WTC11 (cell line): ENCODE measurements at regions not wholly inside any gene's neighbourhood (a gene's known extent, or its start where the extent isn't known, plus 50 kb on each side); places are given as distances from the start of the nearest gene placed in this dataset.

Experiments
- ATAC-seq: fragments of 200-7000 bp; cut with Tn5 transposase; 2 replicates; pipeline ENCODE4 v1.10.0; 2021; ENCODE audit warnings: mild to moderate bottlenecking, moderate library complexity
- CTCF ChIA-PET: fragments of 300-600 bp; sonication (Branson Sonifier 250); formaldehyde crosslinking; loops from one replicate; lab custom pipeline; 2021; ENCODE audit warnings: antibody characterized with exemption; lab: Charles Lee
- POLR2A ChIA-PET: fragments of 350-600 bp; sonication (Branson Sonifier 250); formaldehyde crosslinking; loops from one replicate; lab custom pipeline; 2021; ENCODE audit warnings: antibody characterized with exemption; lab: Charles Lee
- DNase-seq: peaks from one replicate; pipeline ENCODE4 v3.0.0; 2021; ENCODE audit warnings: low spot score
- H3K27ac Mint-ChIP-seq: 2 replicates; pipeline ENCODE4 v1.8.0; 2021; ENCODE audit warnings: mixed read lengths
- H3K27me3 Mint-ChIP-seq: 2 replicates; pipeline ENCODE4 v1.8.0; 2021; ENCODE audit warnings: low read depth, mild to moderate bottlenecking, moderate library complexity, mixed read lengths
- H3K36me3 Mint-ChIP-seq: 2 replicates; pipeline ENCODE4 v1.8.0; 2021; ENCODE audit warnings: mixed read lengths
- H3K4me1 Mint-ChIP-seq: 2 replicates; pipeline ENCODE4 v1.8.0; 2022; ENCODE audit warnings: mixed read lengths
- H3K4me3 Mint-ChIP-seq: 2 replicates; pipeline ENCODE4 v1.8.0; 2021; ENCODE audit warnings: mild to moderate bottlenecking, moderate library complexity, mixed read lengths
- H3K9me3 Mint-ChIP-seq: 2 replicates; pipeline ENCODE4 v1.8.0; 2021; ENCODE audit warnings: mixed read lengths
- CREB1 ChIP-seq: sonication (generic); formaldehyde crosslinking; IDR thresholded peaks from 2 replicates; pipeline ENCODE4 v1.8.0; 2023; ENCODE audit warnings: mild to moderate bottlenecking, missing genetic modification reagents
- EMX1 ChIP-seq: fragments of 250-450 bp; sonication (Bioruptor Pico); IDR thresholded peaks from 2 replicates; pipeline ENCODE4 v1.8.0; 2021; ENCODE audit warnings: mild to moderate bottlenecking
- GRHL2 ChIP-seq: fragments of 250-450 bp; sonication (Bioruptor Pico); IDR thresholded peaks from 2 replicates; pipeline ENCODE4 v1.8.0; 2022; ENCODE audit warnings: mild to moderate bottlenecking, moderate library complexity; ENCODE audit not compliant: insufficient replicate concordance, severe bottlenecking
- HMGA2 ChIP-seq: fragments of 250-450 bp; sonication (Bioruptor Pico); IDR thresholded peaks from 2 replicates; pipeline ENCODE4 v1.4.0; 2021; ENCODE audit warnings: mild to moderate bottlenecking, moderate library complexity
- JAZF1 ChIP-seq: fragments of 250-450 bp; sonication (Bioruptor Pico); IDR thresholded peaks from 2 replicates; pipeline ENCODE4 v1.9.0; 2021; ENCODE audit warnings: moderate library complexity, mild to moderate bottlenecking, inconsistent platforms
- KAT7 ChIP-seq: sonication (generic); formaldehyde crosslinking; IDR thresholded peaks from 2 replicates; pipeline ENCODE4 v1.8.1; 2023; ENCODE audit warnings: missing genetic modification reagents, mild to moderate bottlenecking, borderline replicate concordance
- NFE2L1 ChIP-seq: sonication (generic); formaldehyde crosslinking; IDR thresholded peaks from 2 replicates; pipeline ENCODE4 v1.8.1; 2023; ENCODE audit warnings: missing genetic modification reagents
- SMAD3 ChIP-seq: sonication (generic); formaldehyde crosslinking; IDR thresholded peaks from 2 replicates; pipeline ENCODE4 v1.8.0; 2022; ENCODE audit warnings: missing genetic modification reagents, mild to moderate bottlenecking, borderline replicate concordance
- ZBTB21 ChIP-seq: sonication (generic); formaldehyde crosslinking; IDR thresholded peaks from 2 replicates; pipeline ENCODE4 v1.8.1; 2023; ENCODE audit warnings: mild to moderate bottlenecking, missing genetic modification reagents, borderline replicate concordance
- ZNF121 ChIP-seq: sonication (generic); formaldehyde crosslinking; IDR thresholded peaks from 2 replicates; pipeline ENCODE4 v1.8.0; 2023; ENCODE audit warnings: missing genetic modification reagents
- ZNF138 ChIP-seq: sonication (generic); formaldehyde crosslinking; conservative IDR thresholded peaks from 2 replicates; pipeline ENCODE4 v1.8.1; 2022; ENCODE audit warnings: mild to moderate bottlenecking, moderate library complexity, missing genetic modification reagents
- ZNF219 ChIP-seq: sonication (generic); formaldehyde crosslinking; IDR thresholded peaks from 2 replicates; pipeline ENCODE4 v1.8.0; 2023; ENCODE audit warnings: missing genetic modification reagents, mild to moderate bottlenecking, borderline replicate concordance
- ZNF671 ChIP-seq: fragments of 250-450 bp; sonication (Bioruptor Pico); IDR thresholded peaks from 2 replicates; pipeline ENCODE4 v1.8.0; 2021; ENCODE audit warnings: mild to moderate bottlenecking
- TF ChIP-seq, protein P1 (sequence below): sonication (generic); formaldehyde crosslinking; IDR thresholded peaks from 2 replicates; pipeline ENCODE4 v1.8.1; 2023; ENCODE audit warnings: mild to moderate bottlenecking, missing genetic modification reagents, moderate library complexity
- TF ChIP-seq, protein P2 (sequence below): sonication (generic); formaldehyde crosslinking; IDR thresholded peaks from 2 replicates; pipeline ENCODE4 v1.8.0; 2023; ENCODE audit warnings: missing genetic modification reagents
- TF ChIP-seq, protein P3 (sequence below): sonication (generic); formaldehyde crosslinking; IDR thresholded peaks from 2 replicates; pipeline ENCODE4 v1.8.0; 2023; ENCODE audit warnings: mild to moderate bottlenecking, missing genetic modification reagents
- TF ChIP-seq, protein P4 (sequence below): sonication (generic); formaldehyde crosslinking; IDR thresholded peaks from 2 replicates; pipeline ENCODE4 v1.8.1; 2022; ENCODE audit warnings: mild to moderate bottlenecking, missing genetic modification reagents, moderate library complexity, borderline replicate concordance
- TF ChIP-seq, protein P5 (sequence below): fragments of 250-450 bp; sonication (Bioruptor Pico); IDR thresholded peaks from 2 replicates; pipeline ENCODE4 v1.9.0; 2021; ENCODE audit warnings: moderate library complexity, mild to moderate bottlenecking, inconsistent platforms, borderline replicate concordance
- TF ChIP-seq, protein P6 (sequence below): sonication (generic); formaldehyde crosslinking; IDR thresholded peaks from 2 replicates; pipeline ENCODE4 v1.8.1; 2023; ENCODE audit warnings: mild to moderate bottlenecking, missing genetic modification reagents, moderate library complexity
- TF ChIP-seq, protein P7 (sequence below): sonication (generic); formaldehyde crosslinking; IDR thresholded peaks from 2 replicates; pipeline ENCODE4 v1.8.1; 2023; ENCODE audit warnings: mild to moderate bottlenecking, moderate library complexity, missing genetic modification reagents

DNA sequence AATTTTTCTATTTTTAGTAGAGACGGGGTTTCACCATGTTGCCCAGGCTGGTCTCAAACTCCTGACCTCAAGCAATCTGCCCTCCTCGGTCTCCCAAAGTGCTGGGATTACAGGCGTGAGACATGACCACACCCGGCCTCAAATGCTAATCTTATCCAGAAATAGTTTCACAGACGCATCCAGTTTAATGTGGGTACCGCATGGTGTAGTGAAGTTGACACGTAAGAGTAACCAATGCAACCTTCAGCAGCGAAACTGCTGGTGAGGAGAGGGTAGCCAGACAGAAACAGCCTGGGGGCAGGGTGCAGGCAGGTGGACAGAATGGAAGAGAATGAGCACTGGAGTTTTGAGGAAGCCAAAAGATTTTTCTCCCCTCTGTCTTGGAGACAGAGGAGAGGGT, 63.5 kb upstream of the FAM180A start:
- ChIA-PET CTCF (no interaction called here), POLR2A (no interaction called here)
- TF ChIP-seq ZNF138 (no peak), ZNF671 (CRISPR knock-in tag) (no peak), ZNF121 (no peak), SMAD3 (CRISPR knock-in tag) (no peak), NFE2L1 (CRISPR knock-in tag) (no peak), HMGA2 (no peak), EMX1 (CRISPR knock-in tag) (no peak), GRHL2 (CRISPR knock-in tag) (no peak)
- TF ChIP-seq, protein P1, sequence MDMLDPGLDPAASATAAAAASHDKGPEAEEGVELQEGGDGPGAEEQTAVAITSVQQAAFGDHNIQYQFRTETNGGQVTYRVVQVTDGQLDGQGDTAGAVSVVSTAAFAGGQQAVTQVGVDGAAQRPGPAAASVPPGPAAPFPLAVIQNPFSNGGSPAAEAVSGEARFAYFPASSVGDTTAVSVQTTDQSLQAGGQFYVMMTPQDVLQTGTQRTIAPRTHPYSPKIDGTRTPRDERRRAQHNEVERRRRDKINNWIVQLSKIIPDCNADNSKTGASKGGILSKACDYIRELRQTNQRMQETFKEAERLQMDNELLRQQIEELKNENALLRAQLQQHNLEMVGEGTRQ (CRISPR knock-in tag) = no peak
- TF ChIP-seq, protein P2, sequence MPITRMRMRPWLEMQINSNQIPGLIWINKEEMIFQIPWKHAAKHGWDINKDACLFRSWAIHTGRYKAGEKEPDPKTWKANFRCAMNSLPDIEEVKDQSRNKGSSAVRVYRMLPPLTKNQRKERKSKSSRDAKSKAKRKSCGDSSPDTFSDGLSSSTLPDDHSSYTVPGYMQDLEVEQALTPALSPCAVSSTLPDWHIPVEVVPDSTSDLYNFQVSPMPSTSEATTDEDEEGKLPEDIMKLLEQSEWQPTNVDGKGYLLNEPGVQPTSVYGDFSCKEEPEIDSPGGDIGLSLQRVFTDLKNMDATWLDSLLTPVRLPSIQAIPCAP (CRISPR knock-in tag) = no peak
- TF ChIP-seq, protein P3, sequence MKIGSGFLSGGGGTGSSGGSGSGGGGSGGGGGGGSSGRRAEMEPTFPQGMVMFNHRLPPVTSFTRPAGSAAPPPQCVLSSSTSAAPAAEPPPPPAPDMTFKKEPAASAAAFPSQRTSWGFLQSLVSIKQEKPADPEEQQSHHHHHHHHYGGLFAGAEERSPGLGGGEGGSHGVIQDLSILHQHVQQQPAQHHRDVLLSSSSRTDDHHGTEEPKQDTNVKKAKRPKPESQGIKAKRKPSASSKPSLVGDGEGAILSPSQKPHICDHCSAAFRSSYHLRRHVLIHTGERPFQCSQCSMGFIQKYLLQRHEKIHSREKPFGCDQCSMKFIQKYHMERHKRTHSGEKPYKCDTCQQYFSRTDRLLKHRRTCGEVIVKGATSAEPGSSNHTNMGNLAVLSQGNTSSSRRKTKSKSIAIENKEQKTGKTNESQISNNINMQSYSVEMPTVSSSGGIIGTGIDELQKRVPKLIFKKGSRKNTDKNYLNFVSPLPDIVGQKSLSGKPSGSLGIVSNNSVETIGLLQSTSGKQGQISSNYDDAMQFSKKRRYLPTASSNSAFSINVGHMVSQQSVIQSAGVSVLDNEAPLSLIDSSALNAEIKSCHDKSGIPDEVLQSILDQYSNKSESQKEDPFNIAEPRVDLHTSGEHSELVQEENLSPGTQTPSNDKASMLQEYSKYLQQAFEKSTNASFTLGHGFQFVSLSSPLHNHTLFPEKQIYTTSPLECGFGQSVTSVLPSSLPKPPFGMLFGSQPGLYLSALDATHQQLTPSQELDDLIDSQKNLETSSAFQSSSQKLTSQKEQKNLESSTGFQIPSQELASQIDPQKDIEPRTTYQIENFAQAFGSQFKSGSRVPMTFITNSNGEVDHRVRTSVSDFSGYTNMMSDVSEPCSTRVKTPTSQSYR (CRISPR knock-in tag) = no peak
- TF ChIP-seq, protein P4, sequence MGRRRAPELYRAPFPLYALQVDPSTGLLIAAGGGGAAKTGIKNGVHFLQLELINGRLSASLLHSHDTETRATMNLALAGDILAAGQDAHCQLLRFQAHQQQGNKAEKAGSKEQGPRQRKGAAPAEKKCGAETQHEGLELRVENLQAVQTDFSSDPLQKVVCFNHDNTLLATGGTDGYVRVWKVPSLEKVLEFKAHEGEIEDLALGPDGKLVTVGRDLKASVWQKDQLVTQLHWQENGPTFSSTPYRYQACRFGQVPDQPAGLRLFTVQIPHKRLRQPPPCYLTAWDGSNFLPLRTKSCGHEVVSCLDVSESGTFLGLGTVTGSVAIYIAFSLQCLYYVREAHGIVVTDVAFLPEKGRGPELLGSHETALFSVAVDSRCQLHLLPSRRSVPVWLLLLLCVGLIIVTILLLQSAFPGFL (CRISPR knock-in tag) = no peak
- no peak overlapping the region for H3K4me3 Mint-ChIP-seq
- no peaks in the 10 kb centered on the region for H3K9me3 Mint-ChIP-seq
- H3K4me1 Mint-ChIP-seq = peaks cover 5% of the 10 kb centered on the region
- DNase-seq (no peak), ATAC-seq (no peak)
- no peak overlapping the region for H3K27ac Mint-ChIP-seq
- H3K27me3 Mint-ChIP-seq = no peaks in the 10 kb centered on the region; the same call in 1 of the 2 replicates
- no peaks in the 10 kb centered on the region for H3K36me3 Mint-ChIP-seq

DNA sequence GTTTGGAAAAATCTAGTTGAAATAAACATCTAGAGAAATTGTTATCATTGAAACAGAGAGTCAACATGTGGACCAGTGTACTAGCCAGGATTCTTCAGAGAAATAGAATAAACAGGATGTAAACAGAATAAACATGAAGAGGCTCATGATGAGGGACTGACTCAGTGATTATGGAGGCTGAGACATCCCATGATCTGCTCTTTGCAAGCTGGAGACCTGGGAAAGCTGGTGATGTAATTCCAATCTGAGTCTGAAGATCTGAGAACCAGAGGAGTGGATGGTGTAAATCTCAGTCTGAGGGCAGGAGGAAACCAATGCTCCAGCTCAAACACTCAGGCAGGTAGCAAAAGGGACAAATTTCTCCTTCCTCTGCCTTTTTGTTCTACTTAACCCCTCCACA, 62.9 kb upstream of the FAM180A start:
- Mint-ChIP-seq H3K36me3 (no peaks in the 10 kb centered on the region), H3K27me3 (no peaks in the 10 kb centered on the region; the same call in 1 of the 2 replicates), H3K9me3 (no peaks in the 10 kb centered on the region), H3K4me3 (no peak overlapping the region), H3K27ac (no peak overlapping the region), H3K4me1 (peaks cover 5% of the 10 kb centered on the region)
- no peak for ATAC-seq
- POLR2A ChIA-PET = no interaction called here
- CTCF ChIA-PET = interaction anchor here (0.7 kb wide), 1 partner anchor 23 kb away, joined by 3 read pairs; no protein-coding TSS in a partner anchor
- TF ChIP-seq KAT7 (CRISPR knock-in tag) (no peak), CREB1 (CRISPR knock-in tag) (no peak), ZNF219 (CRISPR knock-in tag) (no peak), ZBTB21 (no peak), ZNF121 (no peak), JAZF1 (CRISPR knock-in tag) (no peak)
- TF ChIP-seq, protein P5, sequence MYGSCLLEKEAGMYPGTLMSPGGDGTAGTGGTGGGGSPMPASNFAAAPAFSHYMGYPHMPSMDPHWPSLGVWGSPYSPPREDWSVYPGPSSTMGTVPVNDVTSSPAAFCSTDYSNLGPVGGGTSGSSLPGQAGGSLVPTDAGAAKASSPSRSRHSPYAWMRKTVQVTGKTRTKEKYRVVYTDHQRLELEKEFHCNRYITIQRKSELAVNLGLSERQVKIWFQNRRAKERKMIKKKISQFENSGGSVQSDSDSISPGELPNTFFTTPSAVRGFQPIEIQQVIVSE (CRISPR knock-in tag) = no peak
- TF ChIP-seq, protein P6, sequence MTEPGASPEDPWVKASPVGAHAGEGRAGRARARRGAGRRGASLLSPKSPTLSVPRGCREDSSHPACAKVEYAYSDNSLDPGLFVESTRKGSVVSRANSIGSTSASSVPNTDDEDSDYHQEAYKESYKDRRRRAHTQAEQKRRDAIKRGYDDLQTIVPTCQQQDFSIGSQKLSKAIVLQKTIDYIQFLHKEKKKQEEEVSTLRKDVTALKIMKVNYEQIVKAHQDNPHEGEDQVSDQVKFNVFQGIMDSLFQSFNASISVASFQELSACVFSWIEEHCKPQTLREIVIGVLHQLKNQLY (CRISPR knock-in tag) = no peak
- TF ChIP-seq, protein P7, sequence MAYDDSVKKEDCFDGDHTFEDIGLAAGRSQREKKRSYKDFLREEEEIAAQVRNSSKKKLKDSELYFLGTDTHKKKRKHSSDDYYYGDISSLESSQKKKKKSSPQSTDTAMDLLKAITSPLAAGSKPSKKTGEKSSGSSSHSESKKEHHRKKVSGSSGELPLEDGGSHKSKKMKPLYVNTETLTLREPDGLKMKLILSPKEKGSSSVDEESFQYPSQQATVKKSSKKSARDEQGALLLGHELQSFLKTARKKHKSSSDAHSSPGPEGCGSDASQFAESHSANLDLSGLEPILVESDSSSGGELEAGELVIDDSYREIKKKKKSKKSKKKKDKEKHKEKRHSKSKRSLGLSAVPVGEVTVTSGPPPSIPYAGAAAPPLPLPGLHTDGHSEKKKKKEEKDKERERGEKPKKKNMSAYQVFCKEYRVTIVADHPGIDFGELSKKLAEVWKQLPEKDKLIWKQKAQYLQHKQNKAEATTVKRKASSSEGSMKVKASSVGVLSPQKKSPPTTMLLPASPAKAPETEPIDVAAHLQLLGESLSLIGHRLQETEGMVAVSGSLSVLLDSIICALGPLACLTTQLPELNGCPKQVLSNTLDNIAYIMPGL (CRISPR knock-in tag) = no peak
- DNase-seq = no peak
